GM12872 (cell line): ENCODE measurements at regions not wholly inside any gene's neighbourhood (a gene's known extent, or its start where the extent isn't known, plus 50 kb on each side); places are given as distances from the start of the nearest gene placed in this dataset.

Experiments
- CTCF ChIP-seq: IDR thresholded peaks from 3 replicates; pipeline ENCODE4 v1.5.1; 2011; ENCODE audit warnings: low read depth, mild to moderate bottlenecking, low read length, moderate library complexity; ENCODE audit not compliant: insufficient read depth

- TF ChIP-seq CTCF = no peak
These were observed 474.0 kb downstream of the GPAM start for GRCh38 chr10:111709603-111710002.

- TF ChIP-seq CTCF = no peak
These were observed 467.5 kb downstream of the GPAM start for GRCh38 chr10:111716032-111716431.

GRCh38 chr10:111724121-111724520 lies 459.4 kb downstream of the GPAM start:
- no peak for TF ChIP-seq CTCF

- no peak for TF ChIP-seq CTCF
These were observed 458.5 kb downstream of the GPAM start for GRCh38 chr10:111725050-111725449.

GRCh38 chr10:111732166-111732785 lies 451.3 kb downstream of the GPAM start:
- no peak for TF ChIP-seq CTCF

- no peak for TF ChIP-seq CTCF
These were observed 444.3 kb downstream of the GPAM start for GRCh38 chr10:111739125-111739873.

GRCh38 chr10:111739874-111740139 lies 443.8 kb downstream of the GPAM start:
- TF ChIP-seq CTCF = no peak
